OCI-LY7 (cell line): ENCODE measurements at regions not wholly inside any gene's neighbourhood (a gene's known extent, or its start where the extent isn't known, plus 50 kb on each side); places are given as distances from the start of the nearest gene placed in this dataset.

ENCODE experiments used
- CTCF ChIP-seq: fragments of 200-600 bp; sonication (generic); conservative IDR thresholded peaks from 2 replicates; pipeline ENCODE4 v1.5.1; 2014; ENCODE audit warnings: mild to moderate bottlenecking, antibody characterized with exemption, low read length, moderate library complexity, mixed read lengths
- EZH2phosphoT487 ChIP-seq: fragments of 200-600 bp; sonication (generic); IDR thresholded peaks from 2 replicates; pipeline ENCODE4 v1.6.1; 2018; ENCODE audit warnings: low read depth, borderline replicate concordance, mild to moderate bottlenecking, mixed run types, antibody characterized with exemption, low read length, moderate library complexity, mixed read lengths

- TF ChIP-seq EZH2phosphoT487, result no peak
- no peak for TF ChIP-seq CTCF
Measured at GRCh38 chr11:70574725-70575347, 176.5 kb downstream of the CTTN start.
